K562 (cell line): ENCODE measurements at regions not wholly inside any gene's neighbourhood (a gene's known extent, or its start where the extent isn't known, plus 50 kb on each side); places are given as distances from the start of the nearest gene placed in this dataset.

Experiments
- AFF1 ChIP-seq, 2 experiments: fragments of 450-650 bp; IDR thresholded peaks; 2 replicates each; pipeline ENCODE4 v1.6.1; 2018; ENCODE audit warnings: mild to moderate bottlenecking in 2 of 2, low read depth in 1 of 2; ENCODE audit not compliant: partially characterized antibody in 2 of 2
- BHLHE40 ChIP-seq: IDR thresholded peaks from 2 replicates; pipeline ENCODE4 v1.6.1; 2011; ENCODE audit warnings: low read length, improper control_type of control experiment
- ETV1 ChIP-seq: fragments of 450-650 bp; conservative IDR thresholded peaks from 2 replicates; pipeline ENCODE4 v1.6.1; 2016; ENCODE audit warnings: missing genetic modification characterization, control low read depth, low read depth, missing compliant biosample characterization
- FOSL1 ChIP-seq: fragments of 200-800 bp; sonication (Bioruptor generic); conservative IDR thresholded peaks from 2 replicates; pipeline ENCODE4 v1.6.1; 2016; ENCODE audit warnings: missing genetic modification characterization, missing compliant biosample characterization
- JUN ChIP-seq, 2 experiments: sonication (generic) in 1 of 2; formaldehyde crosslinking in 1 of 2; IDR thresholded peaks; 2 replicates each; pipeline versions ENCODE4 v1.6.1 to v1.8.0; 2012 to 2022; ENCODE audit warnings: borderline replicate concordance in 2 of 2, mild to moderate bottlenecking in 2 of 2, improper control_type of control experiment in 1 of 2, low read depth in 1 of 2, low read length in 1 of 2, missing genetic modification reagents in 1 of 2
- MEIS2 ChIP-seq: fragments of 450-650 bp; IDR thresholded peaks from 2 replicates; pipeline ENCODE4 v1.6.1; 2014; ENCODE audit warnings: mild to moderate bottlenecking; ENCODE audit not compliant: partially characterized antibody
- NFATC3 ChIP-seq: fragments of 450-650 bp; IDR thresholded peaks from 2 replicates; pipeline ENCODE4 v1.6.1; 2017; ENCODE audit warnings: mild to moderate bottlenecking
- NFIC ChIP-seq: fragments of 450-650 bp; IDR thresholded peaks from 2 replicates; pipeline ENCODE4 v1.6.1; 2017; ENCODE audit warnings: mild to moderate bottlenecking, inconsistent platforms
- PHB2 ChIP-seq: fragments of 450-650 bp; IDR thresholded peaks from 2 replicates; pipeline ENCODE4 v1.6.1; 2017; ENCODE audit warnings: low read depth
- POLR2A ChIP-seq: fragments of 450-650 bp; conservative IDR thresholded peaks from 2 replicates; pipeline ENCODE4 v1.6.1; 2016
- SNIP1 ChIP-seq: fragments of 450-650 bp; IDR thresholded peaks from 2 replicates; pipeline ENCODE4 v1.7.1; 2017; ENCODE audit warnings: low read depth, mild to moderate bottlenecking
- TEAD4 ChIP-seq, 2 experiments: sonication (generic) in 1 of 2; formaldehyde crosslinking in 1 of 2; IDR thresholded peaks; 2 replicates each; pipeline versions ENCODE4 v1.6.1 to v1.8.0; 2012 to 2022; ENCODE audit warnings: borderline replicate concordance in 1 of 2, inconsistent platforms in 1 of 2, low read length in 1 of 2, mild to moderate bottlenecking in 1 of 2, missing genetic modification reagents in 1 of 2
- VEZF1 ChIP-seq: fragments of 200-800 bp; sonication (Bioruptor generic); IDR thresholded peaks from 2 replicates; pipeline ENCODE4 v1.6.1; 2017; ENCODE audit warnings: missing genetic modification characterization, missing compliant biosample characterization
- ZNF121 ChIP-seq: sonication (generic); formaldehyde crosslinking; conservative IDR thresholded peaks from 2 replicates; pipeline ENCODE4 v1.8.0; 2022; ENCODE audit warnings: missing genetic modification reagents
- ZNF551 ChIP-seq: fragments of 250-450 bp; sonication (Bioruptor Pico); IDR thresholded peaks from 2 replicates; pipeline ENCODE4 v1.5.0; 2021; ENCODE audit warnings: mild to moderate bottlenecking, moderate library complexity
- ZNF584 ChIP-seq: fragments of 200-800 bp; sonication (Bioruptor generic); IDR thresholded peaks from 2 replicates; pipeline ENCODE4 v1.6.1; 2016; ENCODE audit warnings: low read depth, mild to moderate bottlenecking, missing genetic modification characterization, missing compliant biosample characterization
- ZNF830 ChIP-seq: fragments of 250-450 bp; sonication (Bioruptor Pico); IDR thresholded peaks from 2 replicates; pipeline ENCODE4 v1.5.0; 2021; ENCODE audit warnings: mild to moderate bottlenecking
- TF ChIP-seq, protein P1 (sequence below): fragments of 450-650 bp; conservative IDR thresholded peaks from 2 replicates; pipeline ENCODE4 v1.6.1; 2016; ENCODE audit warnings: missing genetic modification characterization, low read depth, mild to moderate bottlenecking, control low read depth, missing compliant biosample characterization
- TF ChIP-seq, protein P2 (sequence below): fragments of 450-650 bp; formaldehyde crosslinking; IDR thresholded peaks from 2 replicates; pipeline ENCODE4 v1.4.0; 2022; ENCODE audit warnings: mild to moderate bottlenecking, moderate library complexity

DNA sequence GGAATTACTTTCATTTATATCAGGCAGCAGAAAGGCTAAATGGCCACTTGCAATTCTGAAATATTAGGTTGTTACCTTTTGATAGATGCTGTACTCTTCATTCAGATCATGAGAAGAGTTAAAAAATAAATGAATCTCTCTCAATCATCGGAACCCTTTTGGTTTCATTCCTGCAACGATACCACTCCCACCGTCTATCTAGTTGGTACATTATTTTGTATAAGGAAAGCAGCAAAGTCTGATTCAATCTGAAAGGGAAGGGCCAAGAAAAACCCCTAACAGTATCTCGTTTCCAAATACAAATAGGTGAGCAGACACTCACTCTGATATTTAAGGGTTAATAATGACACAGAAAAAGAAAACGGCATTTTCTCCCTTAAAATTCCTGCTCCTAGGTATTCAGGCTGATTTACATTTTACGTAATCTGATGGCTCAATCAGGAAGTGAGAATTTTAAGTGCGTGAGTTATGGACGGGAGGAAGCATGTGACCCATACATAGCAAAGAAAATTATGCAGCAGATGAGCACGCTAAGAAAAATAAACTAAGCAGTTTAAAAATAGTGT, 209.4 kb upstream of the KLF14 start (continued):
- TF ChIP-seq TEAD4 (IDR thresholded peaks at IDR 0.05; ENCODE audit: low read length), result peak; percentile 54; the same call in 1 of the 2 replicates
- TF ChIP-seq TEAD4 (CRISPR knock-in tag; IDR thresholded peaks at IDR 0.05; ENCODE audit: borderline replicate concordance), result no peak
- peak; percentile 66; the same call in 1 of the 2 replicates for TF ChIP-seq NFATC3
- peak; percentile 62; the same call in 1 of the 2 replicates for TF ChIP-seq BHLHE40
- TF ChIP-seq POLR2A, result no peak
- TF ChIP-seq, protein P1, sequence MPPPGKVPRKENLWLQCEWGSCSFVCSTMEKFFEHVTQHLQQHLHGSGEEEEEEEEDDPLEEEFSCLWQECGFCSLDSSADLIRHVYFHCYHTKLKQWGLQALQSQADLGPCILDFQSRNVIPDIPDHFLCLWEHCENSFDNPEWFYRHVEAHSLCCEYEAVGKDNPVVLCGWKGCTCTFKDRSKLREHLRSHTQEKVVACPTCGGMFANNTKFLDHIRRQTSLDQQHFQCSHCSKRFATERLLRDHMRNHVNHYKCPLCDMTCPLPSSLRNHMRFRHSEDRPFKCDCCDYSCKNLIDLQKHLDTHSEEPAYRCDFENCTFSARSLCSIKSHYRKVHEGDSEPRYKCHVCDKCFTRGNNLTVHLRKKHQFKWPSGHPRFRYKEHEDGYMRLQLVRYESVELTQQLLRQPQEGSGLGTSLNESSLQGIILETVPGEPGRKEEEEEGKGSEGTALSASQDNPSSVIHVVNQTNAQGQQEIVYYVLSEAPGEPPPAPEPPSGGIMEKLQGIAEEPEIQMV (tag), result 0 out of 2 replicates have a peak, but pooled peaks have one; percentile 5
- no peak for TF ChIP-seq ZNF830 (CRISPR knock-in tag)
- no peak for TF ChIP-seq PHB2
- TF ChIP-seq ZNF121, result no peak
- TF ChIP-seq ETV1 (tag), result peak; percentile 81
- 0 out of 2 replicates have a peak, but pooled peaks have one; percentile 65 for TF ChIP-seq ZNF584 (CRISPR knock-in tag)
- TF ChIP-seq JUN (IDR thresholded peaks at IDR 0.05; ENCODE audit: borderline replicate concordance, low read depth, low read length), result 0 out of 2 replicates have a peak, but pooled peaks have one; percentile 19
- TF ChIP-seq JUN (CRISPR knock-in tag; IDR thresholded peaks at IDR 0.05; ENCODE audit: borderline replicate concordance), result no peak
- no peak for TF ChIP-seq SNIP1
- TF ChIP-seq NFIC, result no peak
- peak; percentile 85 for TF ChIP-seq MEIS2
- TF ChIP-seq AFF1 (IDR thresholded peaks at IDR 0.05; ENCODE audit: low read depth in 1 of 2, partially characterized antibody in 2 of 2), result peak in 1 of 2 experiments; percentile 77
- no peak for TF ChIP-seq FOSL1
- no peak for TF ChIP-seq ZNF551 (CRISPR knock-in tag)
- TF ChIP-seq, protein P2, sequence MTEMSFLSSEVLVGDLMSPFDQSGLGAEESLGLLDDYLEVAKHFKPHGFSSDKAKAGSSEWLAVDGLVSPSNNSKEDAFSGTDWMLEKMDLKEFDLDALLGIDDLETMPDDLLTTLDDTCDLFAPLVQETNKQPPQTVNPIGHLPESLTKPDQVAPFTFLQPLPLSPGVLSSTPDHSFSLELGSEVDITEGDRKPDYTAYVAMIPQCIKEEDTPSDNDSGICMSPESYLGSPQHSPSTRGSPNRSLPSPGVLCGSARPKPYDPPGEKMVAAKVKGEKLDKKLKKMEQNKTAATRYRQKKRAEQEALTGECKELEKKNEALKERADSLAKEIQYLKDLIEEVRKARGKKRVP (CRISPR knock-in tag), result 0 out of 2 replicates have a peak, but pooled peaks have one; percentile 11
- peak; percentile 5; the same call in 1 of the 2 replicates for TF ChIP-seq VEZF1
